Body of pancreas (tissue), 4 donors: ENCODE measurements at regions not wholly inside any gene's neighbourhood (a gene's known extent, or its start where the extent isn't known, plus 50 kb on each side); places are given as distances from the start of the nearest gene placed in this dataset.

ENCODE experiments used
- POLR2A ChIP-seq, 3 donors: fragments of 450-650 bp; IDR thresholded peaks; one replicate each; pipeline ENCODE4 v1.6.1; 2016; ENCODE audit warnings: antibody characterized with exemption in 3 of 3, mild to moderate bottlenecking in 2 of 3
- TF ChIP-seq, protein P1 (sequence below), 7 experiments: fragments of 450-650 bp in 4 of 7; fragments of 200-600 bp in 3 of 7; sonication (generic) in 3 of 7; IDR thresholded peaks; one replicate each; pipeline ENCODE4 v1.5.1; 2016 to 2019; ENCODE audit warnings: antibody characterized with exemption in 7 of 7

DNA sequence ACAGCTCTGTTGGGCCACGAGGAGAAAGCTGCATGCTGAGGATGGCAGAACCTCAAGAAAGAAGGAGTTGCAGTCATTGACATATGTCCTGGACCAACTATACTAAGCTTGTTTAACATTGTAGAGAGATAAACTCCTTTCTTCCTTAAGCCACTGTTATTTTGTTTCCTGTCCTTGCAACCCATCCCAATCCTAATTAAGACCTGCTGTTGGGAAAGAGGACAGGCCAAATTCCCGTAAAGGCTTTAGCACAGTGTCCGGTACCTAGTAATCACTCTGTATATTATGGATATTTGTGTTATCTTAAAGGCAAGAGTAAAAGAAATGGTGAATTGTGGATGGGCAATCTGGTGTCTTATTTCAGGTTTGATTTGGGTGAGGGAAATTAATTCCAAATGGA, 53.5 kb upstream of the WSCD2 start:
- TF ChIP-seq, protein P1, sequence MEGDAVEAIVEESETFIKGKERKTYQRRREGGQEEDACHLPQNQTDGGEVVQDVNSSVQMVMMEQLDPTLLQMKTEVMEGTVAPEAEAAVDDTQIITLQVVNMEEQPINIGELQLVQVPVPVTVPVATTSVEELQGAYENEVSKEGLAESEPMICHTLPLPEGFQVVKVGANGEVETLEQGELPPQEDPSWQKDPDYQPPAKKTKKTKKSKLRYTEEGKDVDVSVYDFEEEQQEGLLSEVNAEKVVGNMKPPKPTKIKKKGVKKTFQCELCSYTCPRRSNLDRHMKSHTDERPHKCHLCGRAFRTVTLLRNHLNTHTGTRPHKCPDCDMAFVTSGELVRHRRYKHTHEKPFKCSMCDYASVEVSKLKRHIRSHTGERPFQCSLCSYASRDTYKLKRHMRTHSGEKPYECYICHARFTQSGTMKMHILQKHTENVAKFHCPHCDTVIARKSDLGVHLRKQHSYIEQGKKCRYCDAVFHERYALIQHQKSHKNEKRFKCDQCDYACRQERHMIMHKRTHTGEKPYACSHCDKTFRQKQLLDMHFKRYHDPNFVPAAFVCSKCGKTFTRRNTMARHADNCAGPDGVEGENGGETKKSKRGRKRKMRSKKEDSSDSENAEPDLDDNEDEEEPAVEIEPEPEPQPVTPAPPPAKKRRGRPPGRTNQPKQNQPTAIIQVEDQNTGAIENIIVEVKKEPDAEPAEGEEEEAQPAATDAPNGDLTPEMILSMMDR (IDR thresholded peaks at IDR 0.05) = no peak
- no peak for TF ChIP-seq POLR2A (IDR thresholded peaks at IDR 0.05)
